Posterior vena cava (tissue), 2 donors: ENCODE measurements at regions not wholly inside any gene's neighbourhood (a gene's known extent, or its start where the extent isn't known, plus 50 kb on each side); places are given as distances from the start of the nearest gene placed in this dataset.

Experiments
- DNase-seq: peaks from one replicate; pipeline ENCODE4 v3.0.0-alpha.2; 2020; ENCODE audit warnings: low spot score
- intact Hi-C, 2 donors: fragments of 100-400 bp; cut with DNase I; formaldehyde crosslinking; loops; one replicate each; pipeline versions ENCODE4 v1.14.1 to v1.14.2; 2022 to 2023
- donor health status: DM: yes; HTN: yes; CAD: no.
- donor health status: DM: yes; HTN: yes; CAD: no.

DNA sequence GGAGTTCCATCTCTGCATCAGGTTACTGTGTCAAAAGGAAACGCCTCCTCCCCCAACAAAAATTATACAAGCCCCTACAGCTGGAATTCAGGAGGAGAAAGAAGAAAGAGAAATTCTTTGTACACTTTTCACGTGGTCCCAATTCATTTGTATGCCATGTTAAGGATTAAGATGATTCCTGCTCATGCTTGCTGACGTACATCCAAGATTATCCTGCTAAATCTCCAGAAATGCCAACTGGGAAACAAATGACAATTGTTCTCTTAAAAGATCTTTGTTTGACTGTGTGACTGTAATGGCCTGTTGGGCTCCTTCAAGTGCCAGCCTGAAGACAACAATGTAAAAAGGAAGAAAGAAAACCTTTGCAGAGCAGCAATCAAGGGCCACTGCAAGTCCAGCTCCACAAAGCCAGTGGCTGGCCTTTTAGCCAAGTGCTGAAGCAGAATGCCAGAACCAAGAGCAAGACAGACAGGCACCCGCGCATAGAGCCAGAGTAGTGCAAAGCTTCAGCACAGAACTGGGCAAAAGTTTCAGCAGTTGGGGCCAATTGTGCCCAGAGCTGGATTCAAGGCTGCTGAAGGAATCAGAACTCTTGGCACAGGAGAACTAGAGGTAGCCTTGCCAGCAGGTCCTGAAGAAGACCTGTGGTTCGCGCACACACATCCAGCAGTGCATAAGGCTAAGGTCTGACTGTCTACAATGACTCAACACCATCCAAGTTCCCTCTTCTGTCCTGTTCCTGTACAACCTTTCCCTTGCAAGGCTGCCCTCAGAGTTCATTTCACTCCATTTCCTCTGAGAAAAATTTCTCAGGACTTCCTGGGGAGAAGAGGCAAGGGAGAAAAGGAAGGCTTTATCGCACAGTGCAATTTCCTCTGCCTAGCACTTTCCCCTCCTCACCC, 209.7 kb upstream of the BMP4 start:
- intact Hi-C loops: loop anchor here in 1 of 2 donors (10.0 kb wide), 1 partner anchor 211 kb away; the partner anchor contains the start of gene BMP4
- DNase-seq: peak; percentile 75

- no peak for DNase-seq
- intact Hi-C loops: loop anchor here in 1 of 2 donors (10.0 kb wide), 1 partner anchor 214 kb away; the partner anchor contains the start of gene BMP4
These were observed 211.9 kb upstream of the BMP4 start for GRCh38 chr14:54168489-54168888.

- intact Hi-C loops: loop anchor here in 1 of 2 donors (10.0 kb wide), 1 partner anchor 215 kb away; the partner anchor contains the start of gene BMP4
- DNase-seq: no peak
These were observed 212.8 kb upstream of the BMP4 start for GRCh38 chr14:54169254-54169924.

DNA sequence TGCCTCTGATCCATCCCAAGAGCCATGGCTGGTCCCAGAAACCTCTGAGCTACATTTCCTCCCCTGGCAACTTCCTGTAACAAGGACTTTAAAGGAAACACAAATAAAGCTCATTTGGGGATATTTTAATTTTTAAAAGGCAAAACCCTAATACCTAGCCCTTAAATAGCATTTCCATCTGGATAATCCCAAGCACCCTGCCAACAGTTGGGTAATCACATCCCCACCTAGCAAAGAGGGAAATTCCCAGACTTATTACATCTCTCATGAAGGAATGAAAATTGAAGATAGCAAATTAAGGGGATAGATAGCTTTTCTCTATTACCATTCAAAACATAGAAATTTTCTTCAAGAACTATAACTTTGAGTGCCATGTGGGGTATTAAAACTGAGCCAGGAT, 213.7 kb upstream of the BMP4 start:
- intact Hi-C loops: loop anchor here in 1 of 2 donors (10.0 kb wide), 2 partner anchors 174 to 626 kb away; no protein-coding TSS in a partner anchor
- DNase-seq: no peak

DNA sequence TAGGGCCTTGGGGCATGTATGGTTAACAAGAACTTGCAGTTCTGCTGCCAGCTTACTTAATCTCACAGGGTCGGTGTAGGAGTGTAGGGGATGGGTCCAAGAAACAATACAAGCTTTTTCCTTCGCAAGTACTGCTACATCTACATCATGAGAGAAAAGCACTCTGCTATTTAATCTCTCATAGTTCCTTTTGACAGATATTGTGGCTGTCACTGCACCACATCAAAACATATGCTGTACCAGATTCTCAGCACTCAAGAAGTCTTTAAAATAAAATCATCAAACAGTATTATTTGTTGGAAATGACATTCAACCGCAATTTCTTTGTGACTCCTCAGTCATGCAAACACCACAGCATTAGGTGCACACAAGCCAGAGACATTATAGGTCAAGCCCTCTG, 215.5 kb upstream of the BMP4 start:
- no peak for DNase-seq
- intact Hi-C loops: loop anchor here in 1 of 2 donors (10.0 kb wide), 2 partner anchors 173 to 627 kb away; no protein-coding TSS in a partner anchor

- DNase-seq: no peak
- intact Hi-C loops: loop anchor here in 1 of 2 donors (10.0 kb wide), 2 partner anchors 172 to 628 kb away; no protein-coding TSS in a partner anchor
These were observed 215.9 kb upstream of the BMP4 start for GRCh38 chr14:54172562-54172961.

- DNase-seq: no peak
- intact Hi-C loops: loop anchor here in 1 of 2 donors (10.0 kb wide), 2 partner anchors 171 to 629 kb away; no protein-coding TSS in a partner anchor
These were observed 217.2 kb upstream of the BMP4 start for GRCh38 chr14:54173802-54174201.

- intact Hi-C loops: loop anchor here in 1 of 2 donors (10.0 kb wide), 2 partner anchors 170 to 630 kb away; no protein-coding TSS in a partner anchor
- DNase-seq: no peak
These were observed 217.8 kb upstream of the BMP4 start for GRCh38 chr14:54174457-54174856.

DNA sequence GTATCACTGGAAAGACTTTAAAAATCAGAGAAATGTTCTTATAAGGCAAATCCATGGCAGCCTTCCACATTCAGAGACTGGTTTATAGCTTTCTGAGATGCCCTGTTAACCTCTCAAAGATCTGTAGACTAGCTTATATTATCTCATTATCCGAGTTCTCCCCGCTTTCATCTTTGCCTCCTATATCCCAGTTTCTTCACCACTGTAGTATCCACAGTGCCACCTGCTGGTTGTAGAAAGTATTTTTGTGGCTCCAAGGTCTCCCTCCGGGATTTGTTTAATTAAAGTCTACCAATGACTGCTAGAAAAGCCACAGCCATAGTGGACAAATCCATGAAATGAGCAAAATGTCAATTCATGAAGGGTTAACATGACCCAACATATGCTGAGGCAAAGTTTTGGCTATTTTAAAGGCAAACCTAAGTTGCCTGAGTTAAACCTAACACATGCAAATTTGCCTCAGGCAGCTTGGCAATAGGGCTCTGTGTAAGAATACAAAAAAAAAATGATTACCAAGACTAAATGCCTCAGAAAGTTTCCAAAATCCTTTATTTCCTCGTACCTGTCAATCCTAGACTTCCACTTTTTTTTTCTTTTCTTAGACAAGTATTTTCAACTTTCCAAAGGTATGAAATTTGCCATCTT, 218.8 kb upstream of the BMP4 start:
- DNase-seq: no peak
- intact Hi-C loops: loop anchor here in 1 of 2 donors (10.0 kb wide), 2 partner anchors 169 to 631 kb away; no protein-coding TSS in a partner anchor

- DNase-seq: no peak
- intact Hi-C loops: loop anchor here in 1 of 2 donors (10.0 kb wide), 2 partner anchors 168 to 632 kb away; no protein-coding TSS in a partner anchor
These were observed 219.8 kb upstream of the CDKN3 start for GRCh38 chr14:54177019-54177418.

DNA sequence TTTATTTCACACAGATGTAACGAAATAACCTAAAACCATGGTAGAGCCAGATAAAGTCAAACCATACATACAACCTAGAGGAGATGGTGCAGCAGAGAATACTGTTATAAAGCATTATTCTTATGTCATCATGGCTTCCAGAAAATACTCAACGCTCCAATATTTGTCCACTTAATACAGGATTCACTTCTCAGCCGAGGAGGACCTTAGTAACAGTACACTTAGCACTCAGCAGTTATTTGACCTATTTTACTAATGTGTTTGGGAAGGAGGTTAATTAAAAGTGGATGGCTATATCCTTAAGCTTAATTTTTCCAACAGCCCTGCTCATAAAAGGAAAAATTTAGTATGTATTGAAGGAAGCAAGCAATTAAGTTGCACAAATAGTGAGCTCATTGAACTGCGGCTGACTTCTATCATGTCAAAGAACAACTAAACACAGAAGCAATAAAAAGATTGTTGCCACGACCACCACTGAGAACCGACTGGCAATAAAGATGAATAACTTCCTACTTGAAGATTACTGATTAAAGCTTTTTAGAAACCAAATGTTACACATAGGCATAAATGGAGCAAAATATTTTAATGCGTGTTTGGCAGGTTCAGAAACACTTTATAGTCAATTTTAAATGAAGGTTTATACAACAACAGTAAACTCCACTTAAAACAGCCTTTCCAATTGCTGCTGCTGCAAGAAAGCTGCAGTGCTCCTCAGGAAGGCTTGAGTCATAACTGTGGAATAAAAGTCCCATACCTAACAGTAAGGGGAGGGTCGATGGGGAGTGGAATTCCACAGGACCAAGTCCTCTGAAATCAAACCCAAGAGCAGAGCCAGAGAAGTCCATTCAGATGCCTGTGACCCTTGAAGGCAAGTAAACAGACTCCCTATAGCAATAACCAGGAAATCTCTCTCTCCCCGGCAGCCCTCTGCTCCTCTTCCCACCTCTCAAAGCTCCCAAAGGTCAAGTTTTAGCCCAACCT, 218.9 kb upstream of the CDKN3 start:
- intact Hi-C loops: loop anchor here in 1 of 2 donors (10.0 kb wide), 2 partner anchors 167 to 633 kb away; no protein-coding TSS in a partner anchor
- DNase-seq: no peak

DNA sequence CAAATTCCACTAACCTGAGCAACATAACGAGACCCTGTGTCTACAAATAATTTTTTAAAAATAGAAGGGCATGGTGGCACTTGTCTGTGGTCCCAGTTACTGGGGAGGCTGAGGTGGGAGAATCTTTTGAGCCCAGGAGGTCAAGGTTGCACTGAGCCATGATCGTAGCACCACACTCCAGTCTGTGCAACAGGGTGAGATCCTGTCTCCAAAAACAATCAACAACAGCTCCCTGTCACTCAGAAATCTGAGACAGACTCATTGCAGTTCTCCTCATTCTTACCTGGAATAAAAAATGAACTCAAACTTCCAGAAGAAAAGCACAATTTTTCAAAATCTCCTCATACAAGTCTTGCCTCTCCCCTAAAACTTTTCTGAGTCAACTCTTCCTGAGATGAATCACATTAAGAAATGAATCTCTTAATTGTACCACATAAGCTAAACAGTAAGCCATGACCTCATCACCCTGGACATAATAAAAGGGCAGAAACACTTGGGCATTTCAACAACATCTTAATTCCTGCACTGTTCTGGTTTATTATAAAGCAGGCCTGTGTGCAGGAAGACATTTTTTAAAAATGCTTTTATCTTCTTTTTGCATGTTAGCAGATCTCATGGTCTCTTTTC, 214.3 kb upstream of the CDKN3 start:
- intact Hi-C loops: no loop called here

GRCh38 chr14:54186821-54187763, 209.7 kb upstream of the CDKN3 start:
- intact Hi-C loops: no loop called here
- DNase-seq: no peak

More for the DNA sequence above, 214.3 kb upstream of the CDKN3 start:
- no peak for DNase-seq

DNA sequence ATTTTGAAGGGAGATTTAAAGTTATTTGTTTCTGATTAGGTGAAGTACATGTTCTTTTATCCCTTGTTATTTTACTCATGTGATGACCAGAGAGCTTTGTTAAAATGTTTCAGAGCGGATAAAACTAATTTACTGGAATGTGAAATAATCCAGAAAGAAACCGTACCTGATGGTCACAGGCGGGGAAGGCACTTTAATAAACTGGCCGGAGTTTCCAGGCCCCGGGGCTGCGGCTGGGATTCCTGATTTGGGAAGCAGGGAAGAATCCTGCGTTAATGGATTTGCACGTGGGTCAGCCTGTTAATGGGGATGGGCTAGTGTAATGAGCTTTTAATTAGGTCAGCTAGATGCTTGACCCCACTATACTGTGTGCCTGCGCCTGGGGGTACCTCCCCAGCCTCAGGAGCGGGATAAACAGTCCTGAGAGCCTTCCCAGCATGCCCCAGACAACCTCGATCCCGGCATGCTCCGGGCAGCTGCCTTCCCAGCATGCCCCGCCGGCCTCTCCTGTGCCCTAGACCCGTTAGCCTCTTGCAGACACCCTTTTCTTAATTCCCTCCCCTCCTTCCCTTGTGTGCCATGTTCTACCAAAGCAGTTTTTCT, 208.6 kb upstream of the CDKN3 start:
- intact Hi-C loops: no loop called here

DNA sequence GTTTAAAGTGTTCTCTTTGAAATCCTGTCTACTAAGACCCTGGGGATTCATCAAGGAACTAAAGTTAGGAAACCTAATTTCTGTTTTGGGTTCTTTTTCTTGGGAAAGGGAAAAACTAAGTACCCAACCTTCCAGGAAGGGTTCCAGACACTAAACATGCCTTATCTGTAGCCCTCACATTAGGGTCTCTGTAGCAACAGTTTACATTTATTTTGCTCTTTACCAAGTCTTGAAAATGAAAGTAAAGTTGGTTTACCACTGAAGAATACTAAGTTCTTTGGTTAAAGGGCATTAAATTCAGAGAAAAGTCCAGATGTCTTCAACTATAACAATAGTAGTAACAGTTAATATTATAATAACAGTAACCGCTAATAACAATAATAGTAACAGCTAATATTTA, 207.5 kb upstream of the CDKN3 start:
- DNase-seq: no peak
- intact Hi-C loops: no loop called here

More for the DNA sequence above, 208.6 kb upstream of the CDKN3 start:
- DNase-seq: no peak

GRCh38 chr14:54189748-54190354, 207.0 kb upstream of the CDKN3 start:
- no peak for DNase-seq
- intact Hi-C loops: no loop called here
